SU-DHL-6 (cell line): ENCODE measurements at regions not wholly inside any gene's neighbourhood (a gene's known extent, or its start where the extent isn't known, plus 50 kb on each side); places are given as distances from the start of the nearest gene placed in this dataset.

ENCODE experiments used
- CTCF ChIP-seq: fragments of 200-600 bp; sonication (generic); IDR thresholded peaks from one replicate; pipeline ENCODE4 v1.5.1; 2017; ENCODE audit warnings: antibody characterized with exemption, mild to moderate bottlenecking, low read length, moderate library complexity; ENCODE audit not compliant: insufficient read depth, poor library complexity, severe bottlenecking
- EZH2phosphoT487 ChIP-seq: fragments of 200-600 bp; sonication (generic), shearing (Covaris generic); conservative IDR thresholded peaks from 2 replicates; pipeline ENCODE4 v1.6.1; 2018; ENCODE audit warnings: mild to moderate bottlenecking, antibody characterized with exemption, low read length, moderate library complexity, mixed read lengths

GRCh38 chr9:109914280-109915027, 134.5 kb downstream of the PALM2AKAP2 start:
- TF ChIP-seq CTCF, result no peak
- no peak for TF ChIP-seq EZH2phosphoT487
